Transverse colon (tissue), 4 donors: ENCODE measurements at regions not wholly inside any gene's neighbourhood (a gene's known extent, or its start where the extent isn't known, plus 50 kb on each side); places are given as distances from the start of the nearest gene placed in this dataset.
A peak's percentile ranks its signal among the peaks of the same experiment; 100 is the strongest.

Experiments used
- DNase-seq: peaks from one replicate; pipeline ENCODE4 v3.0.0-alpha.2; 2019
- H3K27ac ChIP-seq, 4 donors: fragments of 200-600 bp; sonication (generic); 2 replicates each; pipeline ENCODE4 v1.5.1; 2016 to 2018; ENCODE audit warnings: inconsistent platforms in 4 of 4
- H3K27me3 ChIP-seq: fragments of 200-600 bp; sonication (generic); 2 replicates; pipeline ENCODE4 v1.5.1; 2017; ENCODE audit warnings: inconsistent platforms
- H3K36me3 ChIP-seq, 4 donors: fragments of 200-600 bp; sonication (generic); 2 replicates each; pipeline ENCODE4 v1.5.1; 2017 to 2019; ENCODE audit warnings: inconsistent platforms in 4 of 4
- H3K4me1 ChIP-seq, 4 donors: fragments of 200-600 bp; sonication (generic); 2 replicates each; pipeline ENCODE4 v1.5.1; 2017 to 2020; ENCODE audit warnings: inconsistent platforms in 4 of 4
- H3K4me3 ChIP-seq, 4 donors: fragments of 200-600 bp; sonication (generic); 1 replicate in 1 of 4; 2 replicates in 3 of 4; pipeline versions ENCODE4 v1.5.1 to v1.6.1; 2017 to 2019; ENCODE audit warnings: inconsistent platforms in 4 of 4
- H3K9me3 ChIP-seq, 2 donors: fragments of 200-600 bp; sonication (generic); 2 replicates each; pipeline ENCODE4 v1.5.1; 2017 to 2019; ENCODE audit warnings: inconsistent platforms in 2 of 2
- CTCF ChIP-seq, 5 experiments: fragments of 200-600 bp in 3 of 5; fragments of 450-650 bp in 2 of 5; sonication (generic) in 3 of 5; IDR thresholded peaks; 1 replicate in 2 of 5; 2 replicates in 3 of 5; pipeline ENCODE4 v1.5.1; 2016 to 2017; ENCODE audit warnings: antibody characterized with exemption in 5 of 5, inconsistent platforms in 3 of 5, mild to moderate bottlenecking in 2 of 5, moderate library complexity in 1 of 5
- EP300 ChIP-seq: sonication (generic); formaldehyde crosslinking; IDR thresholded peaks from one replicate; pipeline ENCODE4 v1.6.1; 2017; ENCODE audit warnings: antibody characterized with exemption, low read depth
- POLR2A ChIP-seq: fragments of 450-650 bp; IDR thresholded peaks from one replicate; pipeline ENCODE4 v1.6.1; 2016; ENCODE audit warnings: antibody characterized with exemption, mild to moderate bottlenecking, moderate library complexity
- POLR2AphosphoS5 ChIP-seq, 3 donors: sonication (generic); formaldehyde crosslinking; IDR thresholded peaks; one replicate each; pipeline ENCODE4 v1.6.1; 2016; ENCODE audit warnings: antibody characterized with exemption in 3 of 3
- WGBS, 2 donors: methylation state at CpG; one replicate each; pipeline ENCODE4 v1.1.5; 2018; ENCODE audit warnings: low coverage in 1 of 2; 5-methylcytosine and 5-hydroxymethylcytosine counted together
- in situ Hi-C, 4 donors: fragments of 200-750 bp; cut with MboI; loops; one replicate each; pipeline versions ENCODE4 v1.15.0 to v1.15.1; 2017; ENCODE audit warnings: low sequenced_read_pairs in 3 of 4, low pct_ligation_motif_present in 1 of 4, low pct_unique_long_range_greater_than_20kb in 1 of 4
- intact Hi-C: fragments of 100-400 bp; cut with DNase I; formaldehyde crosslinking; loops from one replicate; pipeline ENCODE4 v1.15.1; 2023; ENCODE audit warnings: low total_unique reads

GRCh38 chr2:122019724-122020123 is 264.3 kb downstream of the TSN start:
- Histone ChIP-seq H3K4me3 (no peak overlapping the region), H3K4me1 (peaks cover 7 to 14% (median 11%) of the 10 kb centered on the region in 4 donors), H3K36me3 (no peaks in the 10 kb centered on the region), H3K27ac (peak overlapping the region in 1 of 4 donors; percentile 42), H3K9me3 (no peaks in the 10 kb centered on the region), H3K27me3 (no peaks in the 10 kb centered on the region)
- peak; percentile 62 for DNase-seq
- in situ Hi-C loops: no loop called here
- 0 to 26% methylated on average over 1 to 7 of the region's 7 CpGs for WGBS, 2 donors
- intact Hi-C loops: no loop called here
- TF ChIP-seq EP300: no peak
- no peak for TF ChIP-seq POLR2AphosphoS5 (IDR thresholded peaks at IDR 0.05)
- TF ChIP-seq POLR2A: no peak
- TF ChIP-seq CTCF (IDR thresholded peaks at IDR 0.05): no peak

- WGBS, 2 donors: 17 to 55% methylated on average over 1 to 5 of the region's 5 CpGs
- intact Hi-C loops: no loop called here
- Histone ChIP-seq H3K4me3 (no peak overlapping the region), H3K4me1 (peaks cover 7 to 14% (median 11%) of the 10 kb centered on the region in 4 donors), H3K36me3 (no peaks in the 10 kb centered on the region), H3K27me3 (no peaks in the 10 kb centered on the region), H3K27ac (no peak overlapping the region), H3K9me3 (no peaks in the 10 kb centered on the region)
- in situ Hi-C loops: no loop called here
- DNase-seq: no peak
- TF ChIP-seq EP300 (no peak), CTCF (IDR thresholded peaks at IDR 0.05) (no peak), POLR2A (no peak), POLR2AphosphoS5 (IDR thresholded peaks at IDR 0.05) (no peak)
Measured at GRCh38 chr2:122020377-122020776, 264.9 kb downstream of the TSN start.

- DNase-seq: no peak
- intact Hi-C loops (no loop called here), in situ Hi-C loops (no loop called here)
- Histone ChIP-seq H3K4me3 (no peak overlapping the region), H3K27ac (no peak overlapping the region), H3K9me3 (no peaks in the 10 kb centered on the region), H3K27me3 (no peaks in the 10 kb centered on the region), H3K36me3 (no peaks in the 10 kb centered on the region), H3K4me1 (peaks cover 7 to 14% (median 11%) of the 10 kb centered on the region in 4 donors)
- 81 to 100% methylated on average over 1 to 4 of the region's 4 CpGs for WGBS, 2 donors
- TF ChIP-seq POLR2AphosphoS5 (IDR thresholded peaks at IDR 0.05) (no peak), CTCF (IDR thresholded peaks at IDR 0.05) (no peak), EP300 (no peak), POLR2A (no peak)
Measured at GRCh38 chr2:122021941-122022340, 266.5 kb downstream of the TSN start.

GRCh38 chr2:122022531-122022930 is 267.1 kb downstream of the TSN start:
- intact Hi-C loops: no loop called here
- WGBS, 2 donors: 60 to 72% methylated on average over 2 to 3 of the region's 3 CpGs
- in situ Hi-C loops: no loop called here

More at GRCh38 chr2:122022531-122022930, 267.1 kb downstream of the TSN start:
- Histone ChIP-seq H3K27me3 (no peaks in the 10 kb centered on the region), H3K4me1 (peaks cover 7 to 14% (median 11%) of the 10 kb centered on the region in 4 donors), H3K4me3 (no peak overlapping the region), H3K36me3 (no peaks in the 10 kb centered on the region), H3K9me3 (no peaks in the 10 kb centered on the region), H3K27ac (no peak overlapping the region)
- no peak for DNase-seq
- TF ChIP-seq POLR2A (no peak), POLR2AphosphoS5 (IDR thresholded peaks at IDR 0.05) (no peak), CTCF (IDR thresholded peaks at IDR 0.05) (no peak), EP300 (no peak)
